Uterus (tissue), 3 donors: ENCODE measurements at regions not wholly inside any gene's neighbourhood (a gene's known extent, or its start where the extent isn't known, plus 50 kb on each side); places are given as distances from the start of the nearest gene placed in this dataset.

Experiments
- DNase-seq, 2 donors: peaks; one replicate each; pipeline ENCODE4 v3.0.0-alpha.2; 2019 to 2020
- H3K27ac ChIP-seq, 2 donors: fragments of 200-600 bp; sonication (generic); 1 replicate in 1 of 2; 2 replicates in 1 of 2; pipeline ENCODE4 v1.5.1; 2016 to 2018
- H3K27me3 ChIP-seq, 2 donors: fragments of 200-600 bp; sonication (generic); one replicate each; pipeline ENCODE4 v1.5.1; 2018 to 2019; ENCODE audit warnings: control low read depth in 1 of 2
- H3K36me3 ChIP-seq, 2 donors: fragments of 200-600 bp; sonication (generic); one replicate each; pipeline ENCODE4 v1.5.1; 2019; ENCODE audit warnings: control low read depth in 1 of 2
- H3K4me1 ChIP-seq, 2 donors: fragments of 200-600 bp; sonication (generic); one replicate each; pipeline ENCODE4 v1.5.1; 2018 to 2019; ENCODE audit warnings: control low read depth in 1 of 2
- H3K4me3 ChIP-seq, 2 donors: fragments of 200-600 bp; sonication (generic); 1 replicate in 1 of 2; 2 replicates in 1 of 2; pipeline ENCODE4 v1.5.1; 2018 to 2019; ENCODE audit warnings: mild to moderate bottlenecking in 1 of 2
- H3K9me3 ChIP-seq, 2 donors: fragments of 200-600 bp; sonication (generic); one replicate each; pipeline ENCODE4 v1.5.1; 2019; ENCODE audit warnings: control low read depth in 1 of 2
- CTCF ChIP-seq, 4 experiments: fragments of 200-600 bp in 2 of 4; fragments of 450-650 bp in 2 of 4; sonication (generic) in 2 of 4; IDR thresholded peaks; one replicate each; pipeline ENCODE4 v1.5.1; 2016 to 2019; ENCODE audit warnings: antibody characterized with exemption in 4 of 4, mild to moderate bottlenecking in 2 of 4, moderate library complexity in 1 of 4
- POLR2A ChIP-seq, 2 donors: fragments of 450-650 bp; IDR thresholded peaks; one replicate each; pipeline ENCODE4 v1.6.1; 2016; ENCODE audit warnings: antibody characterized with exemption in 2 of 2, mild to moderate bottlenecking in 1 of 2, moderate library complexity in 1 of 2
- intact Hi-C: fragments of 100-400 bp; cut with DNase I; formaldehyde crosslinking; loops from one replicate; pipeline ENCODE4 v1.15.1; 2023; ENCODE audit warnings: low total_unique reads
- donor health status: DM: yes; HTN: yes; CAD: no.

- Histone ChIP-seq H3K4me3 (no peak overlapping the region), H3K9me3 (no peaks in the 10 kb centered on the region), H3K4me1 (no peaks in the 10 kb centered on the region), H3K27me3 (no peaks in the 10 kb centered on the region), H3K27ac (no peak overlapping the region), H3K36me3 (no peaks in the 10 kb centered on the region)
- intact Hi-C loops = no loop called here
- TF ChIP-seq CTCF (IDR thresholded peaks at IDR 0.05) (no peak), POLR2A (IDR thresholded peaks at IDR 0.05) (no peak)
- no peak for DNase-seq
These were observed 436.7 kb upstream of the MAP3K7 start for GRCh38 chr6:91023529-91023928.

- TF ChIP-seq POLR2A (IDR thresholded peaks at IDR 0.05) (no peak), CTCF (IDR thresholded peaks at IDR 0.05) (no peak)
- DNase-seq = no peak
- Histone ChIP-seq H3K27me3 (no peaks in the 10 kb centered on the region), H3K9me3 (no peaks in the 10 kb centered on the region), H3K4me1 (no peaks in the 10 kb centered on the region), H3K27ac (no peak overlapping the region), H3K36me3 (no peaks in the 10 kb centered on the region), H3K4me3 (no peak overlapping the region)
- intact Hi-C loops = no loop called here
These were observed 433.9 kb upstream of the MAP3K7 start for GRCh38 chr6:91020744-91021143.

- no peaks in the 10 kb centered on the region for H3K9me3 ChIP-seq
- intact Hi-C loops = no loop called here
- H3K36me3 ChIP-seq = no peaks in the 10 kb centered on the region
- H3K4me1 ChIP-seq = no peaks in the 10 kb centered on the region
- DNase-seq = no peak
- H3K27me3 ChIP-seq = no peaks in the 10 kb centered on the region
- no peak overlapping the region for H3K4me3 ChIP-seq
- TF ChIP-seq CTCF (IDR thresholded peaks at IDR 0.05) (no peak), POLR2A (IDR thresholded peaks at IDR 0.05) (no peak)
- H3K27ac ChIP-seq = no peak overlapping the region
These were observed 431.7 kb upstream of the MAP3K7 start for GRCh38 chr6:91018586-91018985.

- Histone ChIP-seq H3K27me3 (no peaks in the 10 kb centered on the region), H3K27ac (no peak overlapping the region), H3K4me3 (no peak overlapping the region), H3K4me1 (no peaks in the 10 kb centered on the region), H3K9me3 (no peaks in the 10 kb centered on the region), H3K36me3 (no peaks in the 10 kb centered on the region)
- no peak for DNase-seq
- intact Hi-C loops = no loop called here
- no peak for TF ChIP-seq POLR2A (IDR thresholded peaks at IDR 0.05)
- TF ChIP-seq CTCF (IDR thresholded peaks at IDR 0.05) = no peak
These were observed 426.6 kb upstream of the MAP3K7 start for GRCh38 chr6:91013511-91013910.

- intact Hi-C loops = no loop called here
- H3K27ac ChIP-seq = no peak overlapping the region
- TF ChIP-seq POLR2A (IDR thresholded peaks at IDR 0.05) (no peak), CTCF (IDR thresholded peaks at IDR 0.05) (no peak)
- no peaks in the 10 kb centered on the region for H3K36me3 ChIP-seq
- H3K4me3 ChIP-seq = no peak overlapping the region
- no peaks in the 10 kb centered on the region for H3K4me1 ChIP-seq
- H3K27me3 ChIP-seq = no peaks in the 10 kb centered on the region
- H3K9me3 ChIP-seq = no peaks in the 10 kb centered on the region
- no peak for DNase-seq
These were observed 410.2 kb upstream of the MAP3K7 start for GRCh38 chr6:90997076-90997475.
